Smooth muscle cell (in vitro differentiated cells): ENCODE measurements at regions not wholly inside any gene's neighbourhood (a gene's known extent, or its start where the extent isn't known, plus 50 kb on each side); places are given as distances from the start of the nearest gene placed in this dataset.

Experiments
- DNase-seq: peaks from one replicate; lab custom pipeline; 2025; ENCODE audit not compliant: unreplicated experiment; lab: John Stamatoyannopoulos, UW
- H2AFZ ChIP-seq: fragments of 200-600 bp; sonication (generic); 2 replicates; pipeline ENCODE4 v1.6.0; 2016; ENCODE audit warnings: antibody characterized with exemption, low read depth, mild to moderate bottlenecking
- H3F3A ChIP-seq: fragments of 200-600 bp; sonication (generic); 2 replicates; pipeline ENCODE4 v1.6.0; 2017; ENCODE audit warnings: antibody characterized with exemption, low read depth
- H3K27ac ChIP-seq: fragments of 200-600 bp; sonication (generic); 2 replicates; pipeline ENCODE4 v1.5.1; 2016; ENCODE audit warnings: low read depth, mild to moderate bottlenecking
- H3K27me3 ChIP-seq: fragments of 200-600 bp; sonication (generic); 2 replicates; pipeline ENCODE4 v1.6.1; 2016; ENCODE audit warnings: low read depth, mild to moderate bottlenecking
- H3K36me3 ChIP-seq: fragments of 200-600 bp; sonication (generic); 2 replicates; pipeline ENCODE4 v1.5.1; 2016; ENCODE audit warnings: low read depth
- H3K4me1 ChIP-seq: fragments of 200-600 bp; sonication (generic); 2 replicates; pipeline ENCODE4 v1.5.1; 2016; ENCODE audit warnings: low read depth
- H3K4me2 ChIP-seq: fragments of 200-600 bp; sonication (generic); 2 replicates; pipeline ENCODE4 v1.6.0; 2016; ENCODE audit warnings: mild to moderate bottlenecking
- H3K4me3 ChIP-seq: fragments of 200-600 bp; sonication (generic); 2 replicates; pipeline ENCODE4 v1.5.1; 2016; ENCODE audit warnings: mild to moderate bottlenecking
- H3K79me2 ChIP-seq: fragments of 200-600 bp; sonication (generic); 2 replicates; pipeline ENCODE4 v1.6.0; 2016; ENCODE audit warnings: low read depth, mild to moderate bottlenecking
- H3K9ac ChIP-seq: fragments of 200-600 bp; sonication (generic); 2 replicates; pipeline ENCODE4 v1.6.0; 2016; ENCODE audit warnings: low read depth
- H3K9me3 ChIP-seq: fragments of 200-600 bp; sonication (generic); replicated peaks from 2 replicates; pipeline ENCODE4 v1.5.1; 2016; ENCODE audit warnings: low read depth
- H4K20me1 ChIP-seq: fragments of 200-600 bp; sonication (generic); 2 replicates; pipeline ENCODE4 v1.6.0; 2016; ENCODE audit warnings: low read depth
- WGBS: methylation state at CpG from one replicate; pipeline ENCODE4 v1.1.7; 2016; ENCODE audit warnings: low lambda C conversion rate; 5-methylcytosine and 5-hydroxymethylcytosine counted together
- TF ChIP-seq, protein P1 (sequence below): fragments of 200-600 bp; sonication (generic); IDR thresholded peaks from 2 replicates; pipeline ENCODE4 v1.5.1; 2017; ENCODE audit warnings: borderline replicate concordance, mild to moderate bottlenecking, antibody characterized with exemption; ENCODE audit not compliant: insufficient read depth, poor library complexity, severe bottlenecking

- H3K4me2 ChIP-seq, result no peak overlapping the region
- no peaks in the 10 kb centered on the region for H3K36me3 ChIP-seq
- TF ChIP-seq, protein P1, sequence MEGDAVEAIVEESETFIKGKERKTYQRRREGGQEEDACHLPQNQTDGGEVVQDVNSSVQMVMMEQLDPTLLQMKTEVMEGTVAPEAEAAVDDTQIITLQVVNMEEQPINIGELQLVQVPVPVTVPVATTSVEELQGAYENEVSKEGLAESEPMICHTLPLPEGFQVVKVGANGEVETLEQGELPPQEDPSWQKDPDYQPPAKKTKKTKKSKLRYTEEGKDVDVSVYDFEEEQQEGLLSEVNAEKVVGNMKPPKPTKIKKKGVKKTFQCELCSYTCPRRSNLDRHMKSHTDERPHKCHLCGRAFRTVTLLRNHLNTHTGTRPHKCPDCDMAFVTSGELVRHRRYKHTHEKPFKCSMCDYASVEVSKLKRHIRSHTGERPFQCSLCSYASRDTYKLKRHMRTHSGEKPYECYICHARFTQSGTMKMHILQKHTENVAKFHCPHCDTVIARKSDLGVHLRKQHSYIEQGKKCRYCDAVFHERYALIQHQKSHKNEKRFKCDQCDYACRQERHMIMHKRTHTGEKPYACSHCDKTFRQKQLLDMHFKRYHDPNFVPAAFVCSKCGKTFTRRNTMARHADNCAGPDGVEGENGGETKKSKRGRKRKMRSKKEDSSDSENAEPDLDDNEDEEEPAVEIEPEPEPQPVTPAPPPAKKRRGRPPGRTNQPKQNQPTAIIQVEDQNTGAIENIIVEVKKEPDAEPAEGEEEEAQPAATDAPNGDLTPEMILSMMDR, result no peak
- no peaks in the 10 kb centered on the region for H3F3A ChIP-seq
- DNase-seq, result no peak
- H3K9me3 ChIP-seq, result no peaks in the 10 kb centered on the region
- H3K79me2 ChIP-seq, result no peaks in the 10 kb centered on the region
- H3K27me3 ChIP-seq, result no peaks in the 10 kb centered on the region
- no peaks in the 10 kb centered on the region for H3K4me1 ChIP-seq
- WGBS, result 35% methylated on average over 1 of the region's 1 CpG
- H3K4me3 ChIP-seq, result no peak overlapping the region
- H4K20me1 ChIP-seq, result no peaks in the 10 kb centered on the region
- H2AFZ ChIP-seq, result no peak overlapping the region
- no peak overlapping the region for H3K27ac ChIP-seq
- no peak overlapping the region for H3K9ac ChIP-seq
These were observed 563.5 kb upstream of the SPRY2 start for GRCh38 chr13:80904386-80904785.

- Histone ChIP-seq H3K4me3 (no peak overlapping the region), H3K36me3 (no peaks in the 10 kb centered on the region), H3K4me2 (no peak overlapping the region), H3K27me3 (no peaks in the 10 kb centered on the region), H3K27ac (no peak overlapping the region), H3K79me2 (no peaks in the 10 kb centered on the region), H3F3A (no peaks in the 10 kb centered on the region), H4K20me1 (no peaks in the 10 kb centered on the region), H3K9me3 (no peaks in the 10 kb centered on the region), H2AFZ (no peak overlapping the region), H3K9ac (no peak overlapping the region), H3K4me1 (no peaks in the 10 kb centered on the region)
- no peak for DNase-seq
- TF ChIP-seq, protein P1, result no peak
These were observed 563.0 kb upstream of the SPRY2 start for GRCh38 chr13:80903911-80904310.

- Histone ChIP-seq H3K4me2 (no peak overlapping the region), H3K9ac (no peak overlapping the region), H4K20me1 (no peaks in the 10 kb centered on the region), H3K79me2 (no peaks in the 10 kb centered on the region), H2AFZ (peak overlapping the region; percentile 47), H3K4me1 (no peaks in the 10 kb centered on the region), H3K27me3 (no peaks in the 10 kb centered on the region), H3K9me3 (no peaks in the 10 kb centered on the region), H3K36me3 (no peaks in the 10 kb centered on the region), H3K27ac (no peak overlapping the region), H3F3A (no peaks in the 10 kb centered on the region), H3K4me3 (no peak overlapping the region)
- no peak for DNase-seq
- TF ChIP-seq, protein P1, result no peak
- 94% methylated on average over 2 of the region's 2 CpGs for WGBS
These were observed 560.6 kb upstream of the SPRY2 start for GRCh38 chr13:80901530-80901929.

DNA sequence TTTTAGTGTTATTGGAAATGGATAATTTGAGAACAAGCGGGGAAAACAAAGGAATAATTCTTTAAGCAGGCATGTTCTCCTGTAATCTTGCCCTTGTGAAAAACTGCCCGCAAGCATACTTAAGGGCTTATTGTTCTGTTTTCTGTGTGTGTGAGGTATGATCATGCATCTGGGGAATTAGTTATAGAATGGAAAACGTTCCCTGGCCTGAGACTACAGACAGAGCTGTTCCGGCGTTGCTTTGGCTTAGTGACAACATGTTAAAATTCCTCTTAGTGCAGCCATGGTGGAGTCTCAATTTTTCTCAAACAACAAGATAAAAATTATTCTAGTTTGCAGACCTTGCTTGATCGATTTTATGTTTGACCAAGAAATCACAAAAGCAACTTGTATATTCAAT lies 560.2 kb upstream of the SPRY2 start:
- Histone ChIP-seq H3K9ac (no peak overlapping the region), H3K27ac (no peak overlapping the region), H2AFZ (peak overlapping the region; percentile 21), H3K9me3 (no peaks in the 10 kb centered on the region), H3K4me2 (no peak overlapping the region), H3K4me3 (no peak overlapping the region), H3K4me1 (no peaks in the 10 kb centered on the region), H3K27me3 (no peaks in the 10 kb centered on the region), H3K79me2 (no peaks in the 10 kb centered on the region), H3K36me3 (no peaks in the 10 kb centered on the region), H3F3A (no peaks in the 10 kb centered on the region), H4K20me1 (no peaks in the 10 kb centered on the region)
- DNase-seq, result no peak
- TF ChIP-seq, protein P1, result no peak
- 63% methylated on average over 6 of the region's 6 CpGs for WGBS
